Mesothelial cell of epicardium (in vitro differentiated cells): ENCODE measurements at regions not wholly inside any gene's neighbourhood (a gene's known extent, or its start where the extent isn't known, plus 50 kb on each side); places are given as distances from the start of the nearest gene placed in this dataset.
A peak's percentile ranks its signal among the peaks of the same experiment; 100 is the strongest.

Experiments
- DNase-seq, 2 experiments: peaks; one replicate each; pipeline ENCODE4 v3.0.0; 2021; ENCODE audit warnings: low spot score in 2 of 2; ENCODE audit not compliant: unreplicated experiment in 2 of 2
- H3K27ac Mint-ChIP-seq: 2 replicates; pipeline ENCODE4 v1.8.0; 2021; ENCODE audit warnings: mixed read lengths
- H3K27me3 Mint-ChIP-seq: 2 replicates; pipeline ENCODE4 v1.8.0; 2021; ENCODE audit warnings: low read depth, mixed read lengths
- H3K36me3 Mint-ChIP-seq: 2 replicates; pipeline ENCODE4 v1.8.0; 2021; ENCODE audit warnings: mixed read lengths
- H3K4me1 Mint-ChIP-seq: 2 replicates; pipeline ENCODE4 v1.8.0; 2021; ENCODE audit warnings: mixed read lengths
- H3K4me3 Mint-ChIP-seq: 2 replicates; pipeline ENCODE4 v1.8.0; 2021; ENCODE audit warnings: mild to moderate bottlenecking, moderate library complexity, mixed read lengths
- H3K9me3 Mint-ChIP-seq: 2 replicates; pipeline ENCODE4 v1.8.0; 2021; ENCODE audit warnings: mixed read lengths
- TF ChIP-seq, protein P1 (sequence below): fragments of 200-600 bp; sonication (generic); IDR thresholded peaks from one replicate; pipeline ENCODE4 v1.5.0; 2021; ENCODE audit warnings: antibody characterized with exemption; ENCODE audit not compliant: unreplicated experiment

DNA sequence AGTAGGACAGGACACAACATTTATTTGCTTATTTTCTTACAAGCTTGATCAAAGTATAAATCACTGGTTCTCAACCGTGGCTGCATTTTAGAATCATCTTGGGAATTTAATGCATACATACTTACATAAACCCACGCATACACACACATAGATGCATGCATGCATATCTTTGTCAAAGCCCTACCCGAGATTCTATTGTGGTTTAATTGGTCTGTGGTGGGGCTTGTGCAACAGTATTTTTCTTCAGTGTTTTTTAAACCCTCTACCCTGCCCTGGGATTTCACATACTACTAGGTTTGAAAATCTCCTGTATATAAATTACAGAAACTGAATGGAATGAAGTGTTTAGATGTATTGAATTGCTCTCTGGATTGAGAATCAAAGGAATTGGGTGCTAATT, 1166.2 kb downstream of the MAT2B start:
- no peak overlapping the region for H3K4me3 Mint-ChIP-seq
- peaks cover 7% of the 10 kb centered on the region for H3K27me3 Mint-ChIP-seq
- TF ChIP-seq, protein P1, sequence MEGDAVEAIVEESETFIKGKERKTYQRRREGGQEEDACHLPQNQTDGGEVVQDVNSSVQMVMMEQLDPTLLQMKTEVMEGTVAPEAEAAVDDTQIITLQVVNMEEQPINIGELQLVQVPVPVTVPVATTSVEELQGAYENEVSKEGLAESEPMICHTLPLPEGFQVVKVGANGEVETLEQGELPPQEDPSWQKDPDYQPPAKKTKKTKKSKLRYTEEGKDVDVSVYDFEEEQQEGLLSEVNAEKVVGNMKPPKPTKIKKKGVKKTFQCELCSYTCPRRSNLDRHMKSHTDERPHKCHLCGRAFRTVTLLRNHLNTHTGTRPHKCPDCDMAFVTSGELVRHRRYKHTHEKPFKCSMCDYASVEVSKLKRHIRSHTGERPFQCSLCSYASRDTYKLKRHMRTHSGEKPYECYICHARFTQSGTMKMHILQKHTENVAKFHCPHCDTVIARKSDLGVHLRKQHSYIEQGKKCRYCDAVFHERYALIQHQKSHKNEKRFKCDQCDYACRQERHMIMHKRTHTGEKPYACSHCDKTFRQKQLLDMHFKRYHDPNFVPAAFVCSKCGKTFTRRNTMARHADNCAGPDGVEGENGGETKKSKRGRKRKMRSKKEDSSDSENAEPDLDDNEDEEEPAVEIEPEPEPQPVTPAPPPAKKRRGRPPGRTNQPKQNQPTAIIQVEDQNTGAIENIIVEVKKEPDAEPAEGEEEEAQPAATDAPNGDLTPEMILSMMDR = no peak
- H3K4me1 Mint-ChIP-seq = peaks cover 16% of the 10 kb centered on the region
- no peak for DNase-seq
- H3K9me3 Mint-ChIP-seq = peaks cover 4% of the 10 kb centered on the region
- H3K36me3 Mint-ChIP-seq = peaks cover 2% of the 10 kb centered on the region
- H3K27ac Mint-ChIP-seq = no peak overlapping the region

DNA sequence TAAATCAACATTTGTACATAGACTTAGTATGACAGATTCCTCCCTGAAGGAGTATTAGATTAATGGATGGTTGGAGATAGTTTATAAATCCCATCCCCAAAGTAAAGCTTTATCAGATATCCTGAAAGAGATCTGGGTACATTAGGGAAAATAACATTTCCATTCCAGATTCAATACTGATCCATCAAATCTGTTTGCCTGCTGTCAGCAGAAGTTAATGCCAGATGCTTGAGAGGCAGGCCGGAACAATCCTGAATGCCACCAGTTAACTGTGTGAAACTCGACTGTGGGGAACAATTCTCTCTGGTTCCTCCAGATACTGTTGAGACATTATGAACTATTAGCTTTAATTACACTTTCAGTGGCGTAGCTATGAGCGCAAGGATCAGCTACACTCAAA, 1166.8 kb downstream of the MAT2B start:
- H3K4me1 Mint-ChIP-seq = peaks cover 16% of the 10 kb centered on the region
- peaks cover 5% of the 10 kb centered on the region for H3K9me3 Mint-ChIP-seq
- DNase-seq = no peak
- TF ChIP-seq, protein P1 = no peak
- H3K36me3 Mint-ChIP-seq = peaks cover 2% of the 10 kb centered on the region
- H3K27me3 Mint-ChIP-seq = peaks cover 7% of the 10 kb centered on the region
- H3K4me3 Mint-ChIP-seq = no peak overlapping the region
- H3K27ac Mint-ChIP-seq = peak overlapping the region; percentile 62

DNA sequence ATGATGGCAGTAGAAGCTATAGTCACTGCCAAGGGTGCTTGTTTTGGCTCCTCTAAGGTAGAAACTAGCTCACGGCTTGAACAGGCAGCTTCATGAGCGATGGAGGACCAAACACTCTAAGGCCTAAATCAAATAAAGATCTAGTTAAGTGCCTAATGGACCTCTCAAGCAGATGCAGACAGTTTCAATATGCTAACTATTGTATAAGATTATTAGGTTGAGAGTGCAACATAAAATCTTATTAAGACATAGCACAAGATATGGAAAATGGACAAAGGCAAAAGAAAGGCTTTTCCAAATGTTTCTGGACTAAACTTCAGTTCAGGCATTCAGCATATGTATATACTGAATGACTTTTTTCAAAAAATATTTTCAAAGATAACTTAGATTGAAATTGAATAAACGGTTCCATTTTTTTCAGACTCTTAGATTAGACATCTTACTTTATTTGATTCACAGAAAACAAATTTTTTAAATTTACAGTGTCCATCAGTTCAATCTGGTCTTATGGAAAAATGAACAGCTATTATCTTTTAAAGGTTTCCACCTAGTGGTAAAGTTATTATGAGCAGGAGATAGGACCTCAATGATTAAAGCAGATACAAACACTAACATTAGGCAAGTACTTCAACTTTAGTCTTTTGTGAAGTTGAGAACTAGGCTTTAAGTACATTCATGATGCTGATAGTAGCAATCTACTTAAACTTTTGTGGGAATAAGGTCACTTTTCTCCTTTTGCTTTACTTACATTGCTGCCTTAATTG, 1167.7 kb downstream of the MAT2B start:
- Mint-ChIP-seq H3K36me3 (peaks cover 2% of the 10 kb centered on the region), H3K4me1 (peaks cover 16% of the 10 kb centered on the region), H3K9me3 (peaks cover 14% of the 10 kb centered on the region), H3K27me3 (peaks cover 7% of the 10 kb centered on the region), H3K27ac (peak overlapping the region; percentile 21), H3K4me3 (no peak overlapping the region)
- DNase-seq = no peak
- TF ChIP-seq, protein P1 = no peak

- peaks cover 10% of the 10 kb centered on the region for H3K4me1 Mint-ChIP-seq
- peak overlapping the region; percentile 37 for H3K27ac Mint-ChIP-seq
- TF ChIP-seq, protein P1 = no peak
Observed at GRCh38 chr5:164679461-164679860, 1174.0 kb downstream of the MAT2B start.

GRCh38 chr5:164680216-164680615, 1174.8 kb downstream of the MAT2B start:
- no peak overlapping the region for H3K4me3 Mint-ChIP-seq
- no peak for DNase-seq
- no peak overlapping the region for H3K27ac Mint-ChIP-seq
- H3K4me1 Mint-ChIP-seq = peaks cover 10% of the 10 kb centered on the region
- TF ChIP-seq, protein P1 = no peak
- H3K27me3 Mint-ChIP-seq = peaks cover 2% of the 10 kb centered on the region
- no peaks in the 10 kb centered on the region for H3K36me3 Mint-ChIP-seq
- H3K9me3 Mint-ChIP-seq = peaks cover 11% of the 10 kb centered on the region

More at GRCh38 chr5:164679461-164679860, 1174.0 kb downstream of the MAT2B start:
- Mint-ChIP-seq H3K9me3 (peaks cover 11% of the 10 kb centered on the region), H3K4me3 (no peak overlapping the region), H3K27me3 (peaks cover 7% of the 10 kb centered on the region), H3K36me3 (no peaks in the 10 kb centered on the region)
- no peak for DNase-seq
